Lung (tissue), 11 donors: ENCODE measurements at regions not wholly inside any gene's neighbourhood (a gene's known extent, or its start where the extent isn't known, plus 50 kb on each side); places are given as distances from the start of the nearest gene placed in this dataset.

ENCODE experiments used
- ATAC-seq: fragments of 200-7000 bp; cut with Tn5 transposase; one replicate; pipeline ENCODE4 v1.9.1; 2020; ENCODE audit warnings: moderate number of reproducible peaks; ENCODE audit not compliant: insufficient read depth, low FRiP score
- DNase-seq, 3 donors: peaks; one replicate each; pipeline ENCODE4 v3.0.0-alpha.2; 2013 to 2017
- H3K27ac ChIP-seq, 2 donors: one replicate each; pipeline ENCODE4 v1.5.1; 2013; ENCODE audit warnings: mild to moderate bottlenecking in 2 of 2, moderate library complexity in 2 of 2, control low read depth in 1 of 2, inconsistent platforms in 1 of 2, low read depth in 1 of 2, low read length in 1 of 2
- H3K27me3 ChIP-seq, 3 donors: one replicate each; pipeline ENCODE4 v1.5.1; 2013; ENCODE audit warnings: low read length in 2 of 3; ENCODE audit not compliant: control insufficient read depth in 3 of 3, insufficient read depth in 3 of 3
- H3K36me3 ChIP-seq, 4 donors: one replicate each; pipeline ENCODE4 v1.5.1; 2013; ENCODE audit warnings: low read length in 4 of 4, mild to moderate bottlenecking in 1 of 4, moderate library complexity in 1 of 4; ENCODE audit not compliant: control insufficient read depth in 4 of 4, insufficient read depth in 4 of 4
- H3K4me1 ChIP-seq, 5 donors: one replicate each; pipeline ENCODE4 v1.5.1; 2013; ENCODE audit warnings: low read length in 5 of 5, mild to moderate bottlenecking in 2 of 5, moderate library complexity in 1 of 5; ENCODE audit not compliant: control insufficient read depth in 5 of 5, insufficient read depth in 5 of 5
- H3K4me3 ChIP-seq: one replicate; pipeline ENCODE4 v1.5.1; 2013; ENCODE audit warnings: mild to moderate bottlenecking, control low read depth, moderate library complexity
- H3K9ac ChIP-seq, 2 donors: one replicate each; pipeline ENCODE4 v1.5.1; 2013; ENCODE audit warnings: low read length in 2 of 2, control low read depth in 1 of 2; ENCODE audit not compliant: insufficient read depth in 1 of 2
- H3K9me3 ChIP-seq, 4 donors: one replicate each; pipeline ENCODE4 v1.5.1; 2013; ENCODE audit warnings: low read length in 3 of 4, mild to moderate bottlenecking in 1 of 4, moderate library complexity in 1 of 4; ENCODE audit not compliant: control insufficient read depth in 4 of 4, insufficient read depth in 3 of 4
- CTCF ChIP-seq: IDR thresholded peaks from 2 replicates; pipeline ENCODE4 v1.5.1; 2012; ENCODE audit warnings: mild to moderate bottlenecking; ENCODE audit errors: control extremely low read depth, extremely low read depth
- WGBS, 2 donors: extraction: QIAGEN DNeasy Blood & Tissue Kit; methylation state at CpG; one replicate each; pipeline ENCODE4 v1.1.7; 2013; 5-methylcytosine and 5-hydroxymethylcytosine counted together
- donor health status: control.
- donor health status: control.
- donor health status: Bipolar disorder and iron deficiency.
- donor health status: healthy.
- donor health status: DM: yes; HTN: yes; CAD: no.

- Histone ChIP-seq H3K4me1 (no peaks in the 10 kb centered on the region), H3K4me3 (no peak overlapping the region), H3K27ac (no peak overlapping the region), H3K9me3 (no peaks in the 10 kb centered on the region), H3K36me3 (no peaks in the 10 kb centered on the region), H3K9ac (no peak overlapping the region), H3K27me3 (no peaks in the 10 kb centered on the region)
- 36 to 62% methylated on average over 2 of the region's 2 CpGs for WGBS, 2 donors
- TF ChIP-seq CTCF: no peak
- no peak for ATAC-seq
- no peak for DNase-seq
These were observed 378.9 kb downstream of the DUSP10 start for GRCh38 chr1:221363039-221363438.

- DNase-seq (no peak), ATAC-seq (no peak)
- Histone ChIP-seq H3K9ac (no peak overlapping the region), H3K9me3 (no peaks in the 10 kb centered on the region), H3K4me1 (no peaks in the 10 kb centered on the region), H3K27ac (no peak overlapping the region), H3K36me3 (no peaks in the 10 kb centered on the region), H3K27me3 (no peaks in the 10 kb centered on the region), H3K4me3 (no peak overlapping the region)
- 64 to 80% methylated on average over 3 of the region's 3 CpGs for WGBS, 2 donors
- no peak for TF ChIP-seq CTCF
These were observed 375.3 kb downstream of the DUSP10 start for GRCh38 chr1:221366495-221367110.

GRCh38 chr1:221371705-221372104, 370.2 kb downstream of the DUSP10 start:
- H3K4me3 ChIP-seq: no peak overlapping the region
- H3K4me1 ChIP-seq: no peaks in the 10 kb centered on the region
- H3K36me3 ChIP-seq: no peaks in the 10 kb centered on the region
- DNase-seq: no peak
- ATAC-seq: no peak
- no peak overlapping the region for H3K9ac ChIP-seq
- TF ChIP-seq CTCF: no peak
- WGBS, 2 donors: 78 to 81% methylated on average over 3 of the region's 3 CpGs
- no peaks in the 10 kb centered on the region for H3K9me3 ChIP-seq
- no peaks in the 10 kb centered on the region for H3K27me3 ChIP-seq
- H3K27ac ChIP-seq: no peak overlapping the region

GRCh38 chr1:221373795-221374194, 368.1 kb downstream of the DUSP10 start:
- DNase-seq: no peak
- 94 to 95% methylated on average over 1 of the region's 1 CpG for WGBS, 2 donors
- H3K9ac ChIP-seq: no peak overlapping the region
- H3K4me1 ChIP-seq: no peaks in the 10 kb centered on the region
- H3K27ac ChIP-seq: no peak overlapping the region
- no peak for ATAC-seq
- H3K27me3 ChIP-seq: no peaks in the 10 kb centered on the region
- no peaks in the 10 kb centered on the region for H3K9me3 ChIP-seq
- no peak overlapping the region for H3K4me3 ChIP-seq
- no peaks in the 10 kb centered on the region for H3K36me3 ChIP-seq
- no peak for TF ChIP-seq CTCF
